HG03045 (cell line): ENCODE measurements at regions not wholly inside any gene's neighbourhood (a gene's known extent, or its start where the extent isn't known, plus 50 kb on each side); places are given as distances from the start of the nearest gene placed in this dataset.

Source experiments
- ATAC-seq: cut with Tn5 transposase; IDR thresholded peaks from one replicate; pipeline ENCODE4 v1.9.1; 2021; ENCODE audit warnings: mild to moderate bottlenecking, moderate library complexity; ENCODE audit not compliant: unreplicated experiment

- ATAC-seq = no peak
Observed at GRCh38 chr18:8942909-8943545, 159.5 kb upstream of the NDUFV2 start.

- ATAC-seq = no peak
Observed at GRCh38 chr18:8943900-8944870, 158.3 kb upstream of the NDUFV2 start.

GRCh38 chr18:8944871-8945245, 157.6 kb upstream of the NDUFV2 start:
- ATAC-seq = no peak

- ATAC-seq = no peak
Observed at GRCh38 chr18:8945514-8945913, 157.0 kb upstream of the NDUFV2 start.

GRCh38 chr18:8946066-8946838, 156.2 kb upstream of the NDUFV2 start:
- ATAC-seq = no peak

GRCh38 chr18:8947566-8947965, 154.9 kb upstream of the NDUFV2 start:
- no peak for ATAC-seq

- no peak for ATAC-seq
Observed at GRCh38 chr18:8948011-8948410, 154.5 kb upstream of the NDUFV2 start.

GRCh38 chr18:8948471-8949149, 153.9 kb upstream of the NDUFV2 start:
- no peak for ATAC-seq

GRCh38 chr18:8949206-8949605, 153.3 kb upstream of the NDUFV2 start:
- no peak for ATAC-seq

- ATAC-seq = no peak
Observed at GRCh38 chr18:8951491-8951890, 151.0 kb upstream of the NDUFV2 start.

GRCh38 chr18:8952174-8952573, 150.3 kb upstream of the NDUFV2 start:
- no peak for ATAC-seq

GRCh38 chr18:8952769-8953760, 149.4 kb upstream of the NDUFV2 start:
- ATAC-seq = no peak

GRCh38 chr18:8957731-8958130, 144.8 kb upstream of the NDUFV2 start:
- no peak for ATAC-seq

- ATAC-seq = no peak
Observed at GRCh38 chr18:8958660-8959059, 143.8 kb upstream of the NDUFV2 start.

GRCh38 chr18:8959551-8960135, 142.9 kb upstream of the NDUFV2 start:
- ATAC-seq = no peak

- ATAC-seq = no peak
Observed at GRCh38 chr18:8960740-8961657, 141.5 kb upstream of the NDUFV2 start.

- no peak for ATAC-seq
Observed at GRCh38 chr18:8962192-8962779, 140.2 kb upstream of the NDUFV2 start.
